GM23338 (cell line): ENCODE measurements at regions not wholly inside any gene's neighbourhood (a gene's known extent, or its start where the extent isn't known, plus 50 kb on each side); places are given as distances from the start of the nearest gene placed in this dataset.

Source experiments
- ATAC-seq: fragments of 200-7000 bp; cut with Tn5 transposase; 3 replicates; pipeline ENCODE4 v1.9.1; 2020
- DNase-seq: peaks from one replicate; pipeline ENCODE4 v3.0.0-alpha.2; 2015; ENCODE audit warnings: low spot score
- H2AFZ ChIP-seq: fragments of 200-600 bp; sonication (generic); 2 replicates; pipeline ENCODE4 v1.8.0; 2016; ENCODE audit warnings: antibody characterized with exemption, mild to moderate bottlenecking, moderate library complexity
- H3F3A ChIP-seq: fragments of 200-600 bp; sonication (generic); replicated peaks from 2 replicates; pipeline ENCODE4 v1.8.0; 2017; ENCODE audit warnings: antibody characterized with exemption, mixed run types, low read depth
- H3K27ac ChIP-seq: fragments of 200-600 bp; sonication (generic); 2 replicates; pipeline ENCODE4 v1.6.1; 2016; ENCODE audit warnings: low read depth
- H3K27me3 ChIP-seq: fragments of 200-600 bp; sonication (generic); 2 replicates; pipeline ENCODE4 v1.8.0; 2016; ENCODE audit warnings: mild to moderate bottlenecking, mixed run types, moderate library complexity; ENCODE audit not compliant: insufficient read depth
- H3K36me3 ChIP-seq: fragments of 200-600 bp; sonication (generic); 2 replicates; pipeline ENCODE4 v1.8.0; 2016; ENCODE audit warnings: mild to moderate bottlenecking; ENCODE audit not compliant: insufficient read depth
- H3K4me1 ChIP-seq: fragments of 200-600 bp; sonication (generic); 2 replicates; pipeline ENCODE4 v1.8.0; 2016; ENCODE audit warnings: mild to moderate bottlenecking, moderate library complexity; ENCODE audit not compliant: insufficient read depth
- H3K4me2 ChIP-seq: fragments of 200-600 bp; sonication (generic); 2 replicates; pipeline ENCODE4 v1.7.1; 2017; ENCODE audit warnings: mixed run types
- H3K4me3 ChIP-seq: fragments of 200-600 bp; sonication (generic); 2 replicates; pipeline ENCODE4 v1.6.1; 2016; ENCODE audit warnings: mixed run types
- H3K79me2 ChIP-seq: fragments of 200-600 bp; sonication (generic); replicated peaks from 2 replicates; pipeline ENCODE4 v1.8.0; 2017; ENCODE audit warnings: mild to moderate bottlenecking; ENCODE audit not compliant: insufficient read depth
- H3K9me2 ChIP-seq: fragments of 200-600 bp; sonication (generic); 2 replicates; pipeline ENCODE4 v1.8.0; 2017; ENCODE audit not compliant: insufficient read depth
- H4K20me1 ChIP-seq: fragments of 200-600 bp; sonication (generic); replicated peaks from 2 replicates; pipeline ENCODE4 v1.8.0; 2017; ENCODE audit warnings: mild to moderate bottlenecking; ENCODE audit not compliant: insufficient read depth
- H3K27ac Mint-ChIP-seq: 2 replicates; pipeline ENCODE4 v1.8.0; 2020; ENCODE audit warnings: inconsistent platforms, mild to moderate bottlenecking, moderate library complexity, mixed read lengths
- H3K27me3 Mint-ChIP-seq: 3 replicates; pipeline ENCODE4 v1.8.0; 2022; ENCODE audit warnings: low read depth, mild to moderate bottlenecking, moderate library complexity, mixed read lengths, inconsistent platforms; ENCODE audit not compliant: insufficient read depth, poor library complexity
- H3K36me3 Mint-ChIP-seq: 3 replicates; pipeline ENCODE4 v1.8.0; 2021; ENCODE audit warnings: low read depth, mild to moderate bottlenecking, inconsistent platforms, moderate library complexity, mixed read lengths
- H3K4me1 Mint-ChIP-seq: 3 replicates; pipeline ENCODE4 v1.8.0; 2020; ENCODE audit warnings: mild to moderate bottlenecking, inconsistent platforms, mixed read lengths
- H3K4me3 Mint-ChIP-seq: 3 replicates; pipeline ENCODE4 v1.8.0; 2021; ENCODE audit warnings: moderate library complexity, mild to moderate bottlenecking, inconsistent platforms, mixed read lengths
- H3K9me3 Mint-ChIP-seq: 3 replicates; pipeline ENCODE4 v1.8.0; 2020; ENCODE audit warnings: moderate library complexity, mild to moderate bottlenecking, inconsistent platforms, mixed read lengths
- CREB1 ChIP-seq: fragments of 250-450 bp; sonication (Bioruptor Pico); IDR thresholded peaks from 2 replicates; pipeline ENCODE4 v1.5.0; 2020; ENCODE audit warnings: low read depth, mild to moderate bottlenecking, moderate library complexity
- EZH2 ChIP-seq: fragments of 200-600 bp; sonication (generic); IDR thresholded peaks from one replicate; pipeline ENCODE4 v1.8.0; 2017; ENCODE audit warnings: antibody characterized with exemption, mild to moderate bottlenecking, low read depth; ENCODE audit not compliant: unreplicated experiment
- EZH2phosphoT487 ChIP-seq: fragments of 200-600 bp; sonication (generic); IDR thresholded peaks from one replicate; pipeline ENCODE4 v1.8.1; 2018; ENCODE audit warnings: antibody characterized with exemption; ENCODE audit not compliant: unreplicated experiment
- JUNB ChIP-seq: IDR thresholded peaks from one replicate; pipeline ENCODE4 v1.6.1; 2016; ENCODE audit warnings: antibody characterized with exemption; ENCODE audit not compliant: unreplicated experiment
- NANOG ChIP-seq: IDR thresholded peaks from 2 replicates; pipeline ENCODE4 v1.6.1; 2016; ENCODE audit warnings: antibody characterized with exemption, borderline replicate concordance
- POLR2AphosphoS5 ChIP-seq: IDR thresholded peaks from 2 replicates; pipeline ENCODE4 v1.6.1; 2016; ENCODE audit warnings: antibody characterized with exemption, low read depth
- STAT1 ChIP-seq: IDR thresholded peaks from one replicate; pipeline ENCODE4 v1.6.1; 2016; ENCODE audit warnings: antibody characterized with exemption; ENCODE audit not compliant: unreplicated experiment
- ZNF114 ChIP-seq: fragments of 250-450 bp; sonication (Bioruptor Pico); IDR thresholded peaks from 2 replicates; pipeline ENCODE4 v1.5.0; 2020; ENCODE audit warnings: mild to moderate bottlenecking, moderate library complexity
- ZNF331 ChIP-seq: fragments of 250-450 bp; sonication (Bioruptor Pico); IDR thresholded peaks from 2 replicates; pipeline ENCODE4 v1.5.0; 2020; ENCODE audit warnings: low read depth, mild to moderate bottlenecking, moderate library complexity
- TF ChIP-seq, protein P1 (sequence below): IDR thresholded peaks from one replicate; pipeline ENCODE4 v1.6.1; 2018; ENCODE audit warnings: antibody characterized with exemption; ENCODE audit not compliant: unreplicated experiment
- TF ChIP-seq, protein P2 (sequence below), 2 experiments: fragments of 200-600 bp in 1 of 2; sonication (generic) in 1 of 2; conservative IDR thresholded peaks; 2 replicates each; pipeline versions ENCODE4 v1.5.1 to v1.6.1; 2016 to 2017; ENCODE audit warnings: antibody characterized with exemption in 2 of 2, low read depth in 2 of 2, mild to moderate bottlenecking in 2 of 2, moderate library complexity in 1 of 2
- TF ChIP-seq, protein P3 (sequence below): IDR thresholded peaks from 2 replicates; pipeline ENCODE4 v1.6.1; 2016; ENCODE audit warnings: antibody characterized with exemption
- TF ChIP-seq, protein P4 (sequence below): fragments of 250-450 bp; sonication (Bioruptor Pico); IDR thresholded peaks from 2 replicates; pipeline ENCODE4 v1.5.0; 2020; ENCODE audit warnings: mild to moderate bottlenecking, moderate library complexity

DNA sequence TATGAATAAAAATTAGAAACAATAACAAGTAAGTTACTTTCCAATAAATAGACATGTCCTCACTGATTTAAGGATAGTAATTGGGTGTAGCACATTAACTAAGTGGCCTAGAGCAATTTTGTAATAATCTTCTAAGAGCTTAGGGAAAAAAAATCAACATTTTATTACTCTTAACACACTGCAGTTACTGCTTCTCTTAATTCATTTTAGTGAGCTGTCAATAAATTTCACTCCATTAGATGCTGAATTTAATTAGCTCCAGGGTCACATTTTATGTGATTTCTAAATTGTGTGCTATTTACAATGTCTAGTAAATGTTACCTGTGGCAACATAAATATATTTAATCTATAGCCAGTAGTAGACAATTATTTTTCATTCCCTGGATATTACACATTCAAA, 612.0 kb downstream of the C4orf33 start:
- no peak overlapping the region for H3K4me3 ChIP-seq
- H3K27me3 ChIP-seq = no peaks in the 10 kb centered on the region
- no peak overlapping the region for H3K4me3 Mint-ChIP-seq
- peaks cover 24% of the 10 kb centered on the region for H3K4me1 Mint-ChIP-seq
- peaks cover 25% of the 10 kb centered on the region for H3K4me1 ChIP-seq
- H3K36me3 ChIP-seq = no peaks in the 10 kb centered on the region
- no peaks in the 10 kb centered on the region for H3K36me3 Mint-ChIP-seq
- no peak for DNase-seq
- H2AFZ ChIP-seq = no peak overlapping the region
- H3K27me3 Mint-ChIP-seq = no peaks in the 10 kb centered on the region
- H3K27ac ChIP-seq = no peak overlapping the region
- no peaks in the 10 kb centered on the region for H3K9me2 ChIP-seq
- no peaks in the 10 kb centered on the region; the same call in 2 of the 3 replicates for H3K9me3 Mint-ChIP-seq
- TF ChIP-seq EZH2phosphoT487 = no peak
- TF ChIP-seq STAT1 = no peak
- TF ChIP-seq, protein P1, sequence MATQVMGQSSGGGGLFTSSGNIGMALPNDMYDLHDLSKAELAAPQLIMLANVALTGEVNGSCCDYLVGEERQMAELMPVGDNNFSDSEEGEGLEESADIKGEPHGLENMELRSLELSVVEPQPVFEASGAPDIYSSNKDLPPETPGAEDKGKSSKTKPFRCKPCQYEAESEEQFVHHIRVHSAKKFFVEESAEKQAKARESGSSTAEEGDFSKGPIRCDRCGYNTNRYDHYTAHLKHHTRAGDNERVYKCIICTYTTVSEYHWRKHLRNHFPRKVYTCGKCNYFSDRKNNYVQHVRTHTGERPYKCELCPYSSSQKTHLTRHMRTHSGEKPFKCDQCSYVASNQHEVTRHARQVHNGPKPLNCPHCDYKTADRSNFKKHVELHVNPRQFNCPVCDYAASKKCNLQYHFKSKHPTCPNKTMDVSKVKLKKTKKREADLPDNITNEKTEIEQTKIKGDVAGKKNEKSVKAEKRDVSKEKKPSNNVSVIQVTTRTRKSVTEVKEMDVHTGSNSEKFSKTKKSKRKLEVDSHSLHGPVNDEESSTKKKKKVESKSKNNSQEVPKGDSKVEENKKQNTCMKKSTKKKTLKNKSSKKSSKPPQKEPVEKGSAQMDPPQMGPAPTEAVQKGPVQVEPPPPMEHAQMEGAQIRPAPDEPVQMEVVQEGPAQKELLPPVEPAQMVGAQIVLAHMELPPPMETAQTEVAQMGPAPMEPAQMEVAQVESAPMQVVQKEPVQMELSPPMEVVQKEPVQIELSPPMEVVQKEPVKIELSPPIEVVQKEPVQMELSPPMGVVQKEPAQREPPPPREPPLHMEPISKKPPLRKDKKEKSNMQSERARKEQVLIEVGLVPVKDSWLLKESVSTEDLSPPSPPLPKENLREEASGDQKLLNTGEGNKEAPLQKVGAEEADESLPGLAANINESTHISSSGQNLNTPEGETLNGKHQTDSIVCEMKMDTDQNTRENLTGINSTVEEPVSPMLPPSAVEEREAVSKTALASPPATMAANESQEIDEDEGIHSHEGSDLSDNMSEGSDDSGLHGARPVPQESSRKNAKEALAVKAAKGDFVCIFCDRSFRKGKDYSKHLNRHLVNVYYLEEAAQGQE = no peak
- no peak for TF ChIP-seq JUNB
- TF ChIP-seq ZNF331 (CRISPR knock-in tag) = no peak
- no peak for TF ChIP-seq EZH2
- TF ChIP-seq ZNF114 (CRISPR knock-in tag) = no peak
- TF ChIP-seq, protein P2, sequence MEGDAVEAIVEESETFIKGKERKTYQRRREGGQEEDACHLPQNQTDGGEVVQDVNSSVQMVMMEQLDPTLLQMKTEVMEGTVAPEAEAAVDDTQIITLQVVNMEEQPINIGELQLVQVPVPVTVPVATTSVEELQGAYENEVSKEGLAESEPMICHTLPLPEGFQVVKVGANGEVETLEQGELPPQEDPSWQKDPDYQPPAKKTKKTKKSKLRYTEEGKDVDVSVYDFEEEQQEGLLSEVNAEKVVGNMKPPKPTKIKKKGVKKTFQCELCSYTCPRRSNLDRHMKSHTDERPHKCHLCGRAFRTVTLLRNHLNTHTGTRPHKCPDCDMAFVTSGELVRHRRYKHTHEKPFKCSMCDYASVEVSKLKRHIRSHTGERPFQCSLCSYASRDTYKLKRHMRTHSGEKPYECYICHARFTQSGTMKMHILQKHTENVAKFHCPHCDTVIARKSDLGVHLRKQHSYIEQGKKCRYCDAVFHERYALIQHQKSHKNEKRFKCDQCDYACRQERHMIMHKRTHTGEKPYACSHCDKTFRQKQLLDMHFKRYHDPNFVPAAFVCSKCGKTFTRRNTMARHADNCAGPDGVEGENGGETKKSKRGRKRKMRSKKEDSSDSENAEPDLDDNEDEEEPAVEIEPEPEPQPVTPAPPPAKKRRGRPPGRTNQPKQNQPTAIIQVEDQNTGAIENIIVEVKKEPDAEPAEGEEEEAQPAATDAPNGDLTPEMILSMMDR (conservative IDR thresholded peaks at IDR 0.05; ENCODE audit: low read depth in 2 of 2) = no peak
- no peak for TF ChIP-seq CREB1
- TF ChIP-seq, protein P3, sequence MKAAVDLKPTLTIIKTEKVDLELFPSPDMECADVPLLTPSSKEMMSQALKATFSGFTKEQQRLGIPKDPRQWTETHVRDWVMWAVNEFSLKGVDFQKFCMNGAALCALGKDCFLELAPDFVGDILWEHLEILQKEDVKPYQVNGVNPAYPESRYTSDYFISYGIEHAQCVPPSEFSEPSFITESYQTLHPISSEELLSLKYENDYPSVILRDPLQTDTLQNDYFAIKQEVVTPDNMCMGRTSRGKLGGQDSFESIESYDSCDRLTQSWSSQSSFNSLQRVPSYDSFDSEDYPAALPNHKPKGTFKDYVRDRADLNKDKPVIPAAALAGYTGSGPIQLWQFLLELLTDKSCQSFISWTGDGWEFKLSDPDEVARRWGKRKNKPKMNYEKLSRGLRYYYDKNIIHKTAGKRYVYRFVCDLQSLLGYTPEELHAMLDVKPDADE = no peak
- TF ChIP-seq POLR2AphosphoS5 = no peak
- no peak for TF ChIP-seq NANOG
- TF ChIP-seq, protein P4, sequence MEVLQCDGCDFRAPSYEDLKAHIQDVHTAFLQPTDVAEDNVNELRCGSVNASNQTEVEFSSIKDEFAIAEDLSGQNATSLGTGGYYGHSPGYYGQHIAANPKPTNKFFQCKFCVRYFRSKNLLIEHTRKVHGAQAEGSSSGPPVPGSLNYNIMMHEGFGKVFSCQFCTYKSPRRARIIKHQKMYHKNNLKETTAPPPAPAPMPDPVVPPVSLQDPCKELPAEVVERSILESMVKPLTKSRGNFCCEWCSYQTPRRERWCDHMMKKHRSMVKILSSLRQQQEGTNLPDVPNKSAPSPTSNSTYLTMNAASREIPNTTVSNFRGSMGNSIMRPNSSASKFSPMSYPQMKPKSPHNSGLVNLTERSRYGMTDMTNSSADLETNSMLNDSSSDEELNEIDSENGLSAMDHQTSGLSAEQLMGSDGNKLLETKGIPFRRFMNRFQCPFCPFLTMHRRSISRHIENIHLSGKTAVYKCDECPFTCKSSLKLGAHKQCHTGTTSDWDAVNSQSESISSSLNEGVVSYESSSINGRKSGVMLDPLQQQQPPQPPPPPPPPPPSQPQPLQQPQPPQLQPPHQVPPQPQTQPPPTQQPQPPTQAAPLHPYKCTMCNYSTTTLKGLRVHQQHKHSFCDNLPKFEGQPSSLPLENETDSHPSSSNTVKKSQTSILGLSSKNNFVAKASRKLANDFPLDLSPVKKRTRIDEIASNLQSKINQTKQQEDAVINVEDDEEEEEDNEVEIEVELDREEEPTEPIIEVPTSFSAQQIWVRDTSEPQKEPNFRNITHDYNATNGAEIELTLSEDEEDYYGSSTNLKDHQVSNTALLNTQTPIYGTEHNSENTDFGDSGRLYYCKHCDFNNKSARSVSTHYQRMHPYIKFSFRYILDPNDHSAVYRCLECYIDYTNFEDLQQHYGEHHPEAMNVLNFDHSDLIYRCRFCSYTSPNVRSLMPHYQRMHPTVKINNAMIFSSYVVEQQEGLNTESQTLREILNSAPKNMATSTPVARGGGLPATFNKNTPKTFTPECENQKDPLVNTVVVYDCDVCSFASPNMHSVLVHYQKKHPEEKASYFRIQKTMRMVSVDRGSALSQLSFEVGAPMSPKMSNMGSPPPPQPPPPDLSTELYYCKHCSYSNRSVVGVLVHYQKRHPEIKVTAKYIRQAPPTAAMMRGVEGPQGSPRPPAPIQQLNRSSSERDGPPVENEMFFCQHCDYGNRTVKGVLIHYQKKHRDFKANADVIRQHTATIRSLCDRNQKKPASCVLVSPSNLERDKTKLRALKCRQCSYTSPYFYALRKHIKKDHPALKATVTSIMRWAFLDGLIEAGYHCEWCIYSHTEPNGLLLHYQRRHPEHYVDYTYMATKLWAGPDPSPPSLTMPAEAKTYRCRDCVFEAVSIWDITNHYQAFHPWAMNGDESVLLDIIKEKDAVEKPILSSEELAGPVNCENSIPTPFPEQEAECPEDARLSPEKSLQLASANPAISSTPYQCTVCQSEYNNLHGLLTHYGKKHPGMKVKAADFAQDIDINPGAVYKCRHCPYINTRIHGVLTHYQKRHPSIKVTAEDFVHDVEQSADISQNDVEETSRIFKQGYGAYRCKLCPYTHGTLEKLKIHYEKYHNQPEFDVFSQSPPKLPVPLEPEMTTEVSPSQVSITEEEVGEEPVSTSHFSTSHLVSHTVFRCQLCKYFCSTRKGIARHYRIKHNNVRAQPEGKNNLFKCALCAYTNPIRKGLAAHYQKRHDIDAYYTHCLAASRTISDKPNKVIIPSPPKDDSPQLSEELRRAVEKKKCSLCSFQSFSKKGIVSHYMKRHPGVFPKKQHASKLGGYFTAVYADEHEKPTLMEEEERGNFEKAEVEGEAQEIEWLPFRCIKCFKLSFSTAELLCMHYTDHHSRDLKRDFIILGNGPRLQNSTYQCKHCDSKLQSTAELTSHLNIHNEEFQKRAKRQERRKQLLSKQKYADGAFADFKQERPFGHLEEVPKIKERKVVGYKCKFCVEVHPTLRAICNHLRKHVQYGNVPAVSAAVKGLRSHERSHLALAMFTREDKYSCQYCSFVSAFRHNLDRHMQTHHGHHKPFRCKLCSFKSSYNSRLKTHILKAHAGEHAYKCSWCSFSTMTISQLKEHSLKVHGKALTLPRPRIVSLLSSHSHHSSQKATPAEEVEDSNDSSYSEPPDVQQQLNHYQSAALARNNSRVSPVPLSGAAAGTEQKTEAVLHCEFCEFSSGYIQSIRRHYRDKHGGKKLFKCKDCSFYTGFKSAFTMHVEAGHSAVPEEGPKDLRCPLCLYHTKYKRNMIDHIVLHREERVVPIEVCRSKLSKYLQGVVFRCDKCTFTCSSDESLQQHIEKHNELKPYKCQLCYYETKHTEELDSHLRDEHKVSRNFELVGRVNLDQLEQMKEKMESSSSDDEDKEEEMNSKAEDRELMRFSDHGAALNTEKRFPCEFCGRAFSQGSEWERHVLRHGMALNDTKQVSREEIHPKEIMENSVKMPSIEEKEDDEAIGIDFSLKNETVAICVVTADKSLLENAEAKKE (CRISPR knock-in tag) = no peak
- H3K27ac Mint-ChIP-seq = no peak overlapping the region
- no peaks in the 10 kb centered on the region for H3K79me2 ChIP-seq
- no peak for ATAC-seq
- no peak overlapping the region for H3K4me2 ChIP-seq
- no peaks in the 10 kb centered on the region for H4K20me1 ChIP-seq
- H3F3A ChIP-seq = no peaks in the 10 kb centered on the region
